Mucosa of descending colon (tissue), 3 donors: ENCODE measurements at regions not wholly inside any gene's neighbourhood (a gene's known extent, or its start where the extent isn't known, plus 50 kb on each side); places are given as distances from the start of the nearest gene placed in this dataset.

Source experiments
- ATAC-seq: fragments of 200-7000 bp; cut with Tn5 transposase; one replicate; pipeline ENCODE4 v1.9.1; 2020; ENCODE audit warnings: mild to moderate bottlenecking, moderate library complexity
- DNase-seq, 3 donors: peaks; one replicate each; pipeline ENCODE4 v3.0.0-alpha.2; 2020
- H3K36me3 ChIP-seq: fragments of 200-600 bp; one replicate; pipeline ENCODE4 v1.8.0; 2021; ENCODE audit warnings: low read depth, mild to moderate bottlenecking
- H3K4me1 ChIP-seq: fragments of 200-600 bp; one replicate; pipeline ENCODE4 v1.8.0; 2021; ENCODE audit warnings: low read depth, mild to moderate bottlenecking
- H3K4me3 ChIP-seq: fragments of 200-600 bp; one replicate; pipeline ENCODE4 v1.8.0; 2021; ENCODE audit warnings: mild to moderate bottlenecking
- H3K9me3 ChIP-seq: fragments of 200-600 bp; one replicate; pipeline ENCODE4 v1.8.0; 2021; ENCODE audit warnings: mild to moderate bottlenecking
- CTCF ChIP-seq: fragments of 200-600 bp; IDR thresholded peaks from one replicate; pipeline ENCODE4 v1.8.0; 2022; ENCODE audit warnings: antibody characterized with exemption, mild to moderate bottlenecking
- intact Hi-C, 2 donors: fragments of 100-400 bp; cut with DNase I in 1 of 2; cut with micrococcal nuclease in 1 of 2; formaldehyde crosslinking; loops; one replicate each; pipeline versions ENCODE4 v1.11.0 to v1.11.1; 2022; cut with DNase I, micrococcal nuclease
- donor health status: DM: no; HTN: no; CAD: no; lungs with moderate emphysema.
- donor health status: DM: no; HTN: no; CAD: no.
- donor health status: DM: no; HTN: yes; CAD: no.

- intact Hi-C loops = no loop called here
- DNase-seq (no peak), ATAC-seq (no peak)
- no peaks in the 10 kb centered on the region for H3K4me1 ChIP-seq
- no peak overlapping the region for H3K4me3 ChIP-seq
- H3K9me3 ChIP-seq = peaks cover 5% of the 10 kb centered on the region
- no peak for TF ChIP-seq CTCF
- no peaks in the 10 kb centered on the region for H3K36me3 ChIP-seq
Measured at GRCh38 chr2:149921911-149922616, 334.5 kb upstream of the MMADHC start.

- intact Hi-C loops = no loop called here
- DNase-seq (no peak), ATAC-seq (no peak)
- Histone ChIP-seq H3K36me3 (no peaks in the 10 kb centered on the region), H3K9me3 (peaks cover 5% of the 10 kb centered on the region), H3K4me1 (no peaks in the 10 kb centered on the region), H3K4me3 (no peak overlapping the region)
- TF ChIP-seq CTCF = no peak
Measured at GRCh38 chr2:149920389-149920788, 332.8 kb upstream of the MMADHC start.

GRCh38 chr2:149915151-149915550 is 327.6 kb upstream of the MMADHC start:
- no peak for ATAC-seq
- TF ChIP-seq CTCF = no peak
- Histone ChIP-seq H3K4me1 (no peaks in the 10 kb centered on the region), H3K36me3 (no peaks in the 10 kb centered on the region), H3K4me3 (no peak overlapping the region), H3K9me3 (no peaks in the 10 kb centered on the region)
- intact Hi-C loops = no loop called here
- no peak for DNase-seq

- peak; percentile 19 for ATAC-seq
- no peaks in the 10 kb centered on the region for H3K4me1 ChIP-seq
- DNase-seq = peak in 1 of 3 donors; percentile 16
Measured at GRCh38 chr2:149908726-149909683, 321.4 kb upstream of the MMADHC start.

GRCh38 chr2:149906886-149907285 is 319.3 kb upstream of the MMADHC start:
- Histone ChIP-seq H3K4me1 (no peaks in the 10 kb centered on the region), H3K9me3 (no peaks in the 10 kb centered on the region), H3K36me3 (no peaks in the 10 kb centered on the region), H3K4me3 (no peak overlapping the region)
- ATAC-seq (no peak), DNase-seq (no peak)
- no peak for TF ChIP-seq CTCF
- intact Hi-C loops = no loop called here

More at GRCh38 chr2:149908726-149909683, 321.4 kb upstream of the MMADHC start:
- Histone ChIP-seq H3K9me3 (no peaks in the 10 kb centered on the region), H3K4me3 (no peak overlapping the region), H3K36me3 (no peaks in the 10 kb centered on the region)
- TF ChIP-seq CTCF = no peak
- intact Hi-C loops = no loop called here
